GM19238 (cell line): ENCODE measurements at regions not wholly inside any gene's neighbourhood (a gene's known extent, or its start where the extent isn't known, plus 50 kb on each side); places are given as distances from the start of the nearest gene placed in this dataset.

Source experiments
- DNase-seq: peaks from one replicate; pipeline ENCODE4 v3.0.0; 2011; ENCODE audit warnings: low spot score; ENCODE audit not compliant: insufficient read length

DNA sequence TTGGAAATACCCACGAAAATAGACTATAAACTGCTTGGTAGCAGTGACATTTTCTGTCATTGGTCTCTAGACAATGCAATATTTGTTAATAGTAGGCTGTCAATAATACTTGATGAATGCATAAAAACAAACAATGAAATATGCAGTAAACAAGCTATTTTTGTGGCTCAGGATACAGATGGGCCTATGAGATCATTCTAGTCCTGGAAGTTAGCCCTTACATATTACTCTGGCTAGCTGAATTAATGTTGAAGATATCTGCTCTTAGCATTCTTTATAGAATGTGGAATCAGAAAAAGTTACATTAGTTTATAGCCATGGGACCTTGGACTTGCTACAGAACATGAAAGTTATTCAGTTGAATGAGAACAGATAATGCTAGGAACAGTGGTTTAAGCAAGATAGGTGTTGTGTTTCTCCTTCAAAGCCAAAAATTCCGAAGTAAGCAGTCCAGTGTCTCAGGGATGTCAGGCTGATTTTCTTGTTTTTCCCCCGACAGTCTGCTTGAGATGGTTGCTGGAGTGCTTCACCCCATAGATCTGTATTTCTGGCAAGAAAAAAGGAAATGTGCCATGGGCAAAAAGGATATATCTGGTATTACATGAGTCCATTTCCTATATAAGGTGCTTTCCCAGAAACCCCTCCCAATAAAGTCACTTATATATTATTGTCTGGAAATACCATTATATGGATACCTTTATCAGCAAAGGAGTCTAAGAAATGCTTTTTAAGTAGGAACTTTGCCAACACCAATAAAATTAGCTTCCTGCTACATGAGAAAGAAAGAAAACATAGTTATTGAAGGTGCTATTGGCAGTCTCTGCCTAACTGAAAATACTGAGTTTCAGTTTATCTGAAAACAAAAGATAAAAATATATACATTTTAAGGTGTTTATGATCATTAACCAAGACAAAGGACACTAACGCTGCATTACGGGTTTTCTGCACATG, 619.4 kb upstream of the ATP2B1 start:
- no peak for DNase-seq

DNA sequence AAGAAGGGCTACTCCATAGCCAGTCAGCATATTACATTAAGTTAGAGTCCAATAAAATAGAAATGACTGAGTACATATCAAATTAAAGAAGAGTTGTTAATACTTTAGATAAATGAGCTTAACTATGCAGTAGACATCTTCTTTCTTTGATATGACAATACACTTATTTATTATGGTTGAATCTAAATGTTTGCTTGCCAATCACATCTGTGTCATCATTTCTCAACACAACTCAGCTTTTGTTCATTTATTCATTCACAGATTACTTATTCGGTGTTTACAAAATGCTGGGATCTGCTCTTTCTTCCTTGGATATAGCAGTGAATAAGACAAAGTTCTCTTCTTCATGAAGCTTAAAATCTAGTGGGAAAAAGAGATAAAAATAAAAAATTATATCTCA, 614.6 kb upstream of the ATP2B1 start:
- DNase-seq = no peak

DNA sequence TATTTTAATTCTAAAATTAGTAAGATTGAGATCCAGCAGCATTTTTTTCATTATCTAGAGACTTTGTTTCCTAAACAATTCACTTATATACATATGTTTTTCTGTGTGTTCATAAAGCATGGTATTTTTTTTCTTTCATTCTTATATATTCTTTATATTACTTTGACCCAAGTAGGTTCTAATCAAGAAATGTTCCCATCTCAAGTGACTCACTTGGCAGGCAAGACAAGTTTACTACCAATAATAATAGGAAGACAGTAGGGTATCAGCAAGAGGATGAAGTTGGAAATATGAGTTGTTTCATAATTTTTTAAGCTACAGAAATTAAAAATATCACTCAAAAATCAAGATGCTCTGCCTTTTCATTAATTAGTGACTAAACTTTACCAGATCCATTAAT, 613.4 kb upstream of the ATP2B1 start:
- DNase-seq = no peak

DNA sequence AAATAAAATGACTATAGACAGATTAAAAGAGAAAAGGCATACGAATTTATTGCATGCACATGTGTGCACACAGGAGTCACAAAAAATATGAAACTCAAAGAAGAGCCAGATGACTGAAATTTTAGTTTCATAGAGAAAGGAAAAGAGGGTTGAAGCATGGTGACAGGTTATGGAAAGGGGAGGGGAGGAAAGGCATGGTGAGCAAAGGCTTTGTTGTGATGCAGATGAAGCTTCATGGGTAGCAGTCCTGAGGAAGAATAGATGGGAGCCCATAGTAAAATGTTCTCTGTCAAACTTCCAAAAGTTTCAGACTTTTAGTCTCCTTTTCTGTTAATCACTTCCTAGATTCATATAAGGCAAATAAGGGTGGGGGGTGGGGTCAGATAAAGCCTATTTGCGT, 612.7 kb upstream of the ATP2B1 start:
- no peak for DNase-seq

DNA sequence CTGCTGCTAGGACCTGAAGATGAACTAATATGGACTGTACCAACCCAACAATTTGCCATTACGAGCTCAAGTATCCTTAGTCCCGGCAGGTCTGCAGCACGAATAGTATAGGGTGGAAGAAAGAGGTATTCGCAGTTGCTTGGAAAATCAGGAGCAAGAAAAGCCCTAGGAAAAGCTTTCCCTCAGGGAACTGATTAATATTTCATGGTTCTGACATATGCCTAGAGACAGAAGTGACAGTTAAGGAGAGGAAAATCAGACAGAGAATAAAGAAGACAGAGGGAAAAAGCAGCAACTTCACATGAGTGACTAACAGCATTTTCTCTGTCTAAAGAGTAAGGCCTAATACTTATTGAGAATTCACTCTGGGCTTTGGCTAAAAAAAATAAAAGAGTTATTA, 602.9 kb upstream of the ATP2B1 start:
- no peak for DNase-seq

DNA sequence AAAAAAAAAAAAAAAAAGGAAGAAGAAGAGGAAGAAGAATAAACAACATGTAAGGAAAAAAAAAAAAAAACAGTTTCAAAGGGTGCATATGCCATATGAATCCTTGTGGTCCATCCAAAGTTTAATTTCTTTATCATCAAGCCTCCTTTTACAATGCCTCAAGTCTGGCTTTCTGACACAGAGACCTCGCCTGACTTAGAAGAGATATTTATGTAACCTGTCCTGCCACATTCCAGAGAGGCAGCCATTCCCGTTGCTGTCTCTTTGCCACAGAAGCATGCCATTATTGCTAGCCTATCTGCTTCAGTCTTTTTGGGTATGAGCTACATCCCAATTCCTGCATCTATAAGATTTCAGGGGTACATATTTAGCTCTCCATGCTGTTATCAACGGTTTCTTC, 596.7 kb upstream of the ATP2B1 start:
- DNase-seq = no peak

DNA sequence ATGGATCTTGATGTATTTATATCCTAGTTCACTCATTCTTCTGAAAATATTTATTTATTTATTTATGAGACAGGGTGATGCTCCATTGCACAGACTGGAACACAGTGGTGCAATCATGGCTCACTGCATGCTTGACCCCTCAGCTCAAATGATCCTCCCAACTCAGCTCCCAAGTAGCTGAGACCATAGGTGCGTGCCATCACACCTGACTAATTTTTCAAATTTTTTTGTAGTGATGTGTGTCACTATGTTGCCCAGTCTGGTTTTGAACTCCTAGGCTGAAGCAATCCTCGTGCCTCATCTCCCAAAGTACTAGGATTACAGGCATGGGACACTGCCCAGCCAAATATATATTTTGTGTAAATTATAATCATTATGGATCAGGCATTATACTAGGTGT, 595.6 kb upstream of the ATP2B1 start:
- no peak for DNase-seq

DNA sequence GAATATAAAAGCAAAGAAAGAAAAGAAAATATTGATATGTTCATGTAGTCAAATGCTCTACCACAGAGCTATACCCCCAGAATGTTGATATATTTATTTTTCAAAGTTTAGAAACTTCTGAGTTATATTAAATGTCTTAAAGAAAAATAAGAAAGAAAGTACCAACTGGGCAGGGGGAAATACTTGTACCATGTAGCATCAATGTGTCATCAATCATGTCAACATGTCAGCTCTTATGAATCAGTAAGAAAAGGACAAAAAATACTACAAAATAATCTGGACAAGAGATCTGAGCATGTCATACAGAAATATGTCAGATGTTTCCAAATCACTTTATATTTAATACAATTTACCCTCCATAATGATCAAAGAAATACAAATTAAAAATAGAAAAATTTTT, 595.1 kb upstream of the ATP2B1 start:
- no peak for DNase-seq

DNA sequence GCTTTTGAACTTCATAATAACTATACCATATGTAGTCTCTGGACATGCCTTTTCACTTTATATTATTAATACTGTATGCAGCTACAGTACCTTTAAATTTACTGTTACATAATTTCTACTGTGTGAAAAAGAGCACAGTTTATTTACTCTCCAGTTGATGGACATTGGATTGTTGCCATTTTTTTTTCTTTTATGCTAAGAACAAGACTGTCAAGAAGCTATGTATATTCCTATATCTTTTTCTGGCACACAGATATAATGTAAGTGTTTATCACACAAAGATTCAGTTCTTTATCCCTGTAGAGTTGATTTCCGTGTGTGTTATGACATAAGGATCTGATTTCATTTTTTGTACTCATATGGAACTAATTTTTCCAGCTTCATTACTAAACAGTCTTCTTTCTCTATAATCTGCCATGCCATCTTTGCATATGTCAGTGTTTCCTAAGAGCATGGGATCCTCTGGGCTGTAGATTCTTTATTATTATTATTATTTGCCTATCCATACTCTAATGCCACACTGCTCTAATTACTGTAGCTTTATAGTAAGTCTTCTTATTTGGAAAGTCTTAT, 593.0 kb upstream of the ATP2B1 start:
- DNase-seq = no peak

DNA sequence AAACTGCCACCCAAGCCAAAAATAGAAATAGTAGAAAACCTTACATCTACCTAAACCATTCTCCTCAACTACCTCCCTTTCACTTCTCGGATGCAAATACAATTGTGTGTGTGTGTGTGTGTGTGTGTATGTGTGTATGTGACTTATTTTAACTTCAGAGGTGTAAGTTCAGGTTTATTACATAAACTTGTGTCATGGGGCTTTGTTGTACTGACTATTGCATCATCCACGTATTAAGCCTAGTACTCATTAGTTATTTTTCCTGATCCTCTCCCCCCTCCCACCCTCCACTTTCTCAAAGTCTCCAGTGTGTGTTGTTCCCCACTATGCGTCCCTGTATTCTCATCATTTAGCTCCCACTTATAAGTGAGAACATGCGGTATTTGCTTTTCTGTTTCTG, 592.5 kb upstream of the ATP2B1 start:
- DNase-seq = no peak

DNA sequence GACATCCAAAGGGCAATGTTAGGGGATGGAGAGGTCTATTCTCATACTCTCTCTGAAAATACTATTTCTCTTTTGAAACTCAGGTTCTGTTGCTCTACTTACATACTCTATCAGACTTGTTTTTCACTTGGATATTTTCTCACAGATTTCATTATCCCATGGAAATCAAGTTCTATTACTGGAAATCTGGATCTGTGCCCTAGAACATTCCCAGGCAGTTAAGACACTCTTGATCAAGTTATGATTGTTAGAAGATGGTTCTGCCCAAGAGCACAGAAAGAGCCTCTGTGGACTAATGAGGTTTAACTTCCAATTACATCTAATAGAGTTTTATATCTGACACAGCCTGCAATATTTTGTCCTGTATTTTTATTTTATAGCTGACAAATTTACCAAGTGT, 591.0 kb upstream of the ATP2B1 start:
- no peak for DNase-seq

DNA sequence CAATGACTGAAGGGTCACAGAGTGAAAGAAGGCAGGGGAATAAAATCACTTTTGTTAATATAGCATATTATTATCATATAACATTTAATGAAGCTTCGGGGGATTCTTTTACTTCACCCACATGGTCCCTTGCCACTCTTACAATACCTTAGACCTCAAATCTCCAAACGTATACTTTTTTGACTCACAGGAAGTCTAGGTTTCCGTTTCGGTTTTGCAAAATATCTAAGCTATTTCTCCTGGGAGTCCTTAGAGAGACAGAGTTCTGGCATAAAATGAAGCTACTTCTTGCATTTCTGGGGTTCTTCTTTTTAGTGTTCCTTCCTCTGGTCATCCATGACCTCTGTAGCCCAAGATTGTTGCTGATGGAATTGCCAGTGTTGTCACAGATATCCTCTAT, 590.5 kb upstream of the ATP2B1 start:
- DNase-seq = no peak

DNA sequence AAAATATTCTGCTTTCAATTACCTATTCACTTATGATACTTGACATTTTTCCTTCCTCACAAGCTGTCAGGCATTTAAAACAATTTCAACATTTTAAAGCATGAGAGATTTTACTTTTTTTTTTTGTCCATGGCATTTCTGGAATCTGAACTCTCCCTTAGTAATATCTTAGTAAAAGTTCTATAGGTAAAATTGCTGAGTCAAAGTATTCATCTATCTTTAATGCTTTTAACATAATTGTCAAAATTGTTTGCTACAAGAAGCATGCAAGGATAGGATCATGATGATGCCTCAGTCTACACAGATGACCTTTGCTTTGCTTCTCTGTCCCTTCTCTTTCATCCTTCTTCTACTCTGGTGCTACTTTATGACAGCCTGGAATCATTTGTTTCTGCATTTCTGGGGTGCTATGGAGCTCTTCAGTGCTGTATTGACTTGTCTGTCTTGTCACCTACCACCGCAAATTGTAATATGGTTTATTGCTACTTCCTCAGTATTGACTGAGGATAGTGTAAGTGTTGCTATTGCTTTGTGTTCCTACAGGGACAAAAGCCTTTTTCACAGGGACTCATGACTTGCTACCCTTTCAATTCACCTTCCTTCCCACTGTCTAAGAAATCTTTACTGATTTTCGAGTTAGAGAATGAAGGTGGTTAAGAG, 589.8 kb upstream of the ATP2B1 start:
- no peak for DNase-seq

DNA sequence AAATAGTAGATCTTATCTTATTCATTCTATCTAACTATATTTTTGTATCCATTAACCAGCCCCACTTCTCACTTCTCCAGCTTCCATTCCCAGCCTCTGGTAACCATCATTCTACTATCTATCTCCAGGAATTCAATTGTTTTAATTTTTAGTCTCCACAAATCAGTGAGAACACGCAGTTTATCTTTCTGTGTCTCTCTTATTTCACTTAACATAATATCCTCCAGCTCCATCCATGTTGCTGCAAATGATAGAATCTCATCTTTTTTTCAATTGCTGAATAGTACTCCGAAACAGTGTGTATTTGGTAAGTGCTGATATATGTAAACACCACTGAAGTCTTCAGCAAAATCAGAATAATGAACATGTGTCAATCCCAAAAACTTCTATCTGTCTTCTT, 587.2 kb upstream of the ATP2B1 start:
- DNase-seq = no peak

DNA sequence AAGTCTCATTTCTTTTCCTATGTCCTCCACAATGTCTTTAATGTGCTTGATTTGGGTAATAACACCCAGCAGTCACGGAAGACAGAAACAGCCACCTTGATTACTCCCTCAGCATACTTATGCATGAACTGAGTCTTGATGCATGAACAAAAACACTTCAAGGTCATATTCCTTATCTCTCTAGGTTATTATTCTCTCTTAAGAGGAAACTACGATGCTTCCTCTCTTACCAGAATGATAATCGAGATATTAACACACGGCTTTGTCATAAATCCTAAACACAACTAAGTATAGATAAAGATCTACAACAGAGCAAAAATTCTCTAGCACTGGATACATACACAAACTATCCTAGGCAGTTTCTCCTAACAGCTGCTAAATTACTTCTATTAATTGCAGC, 583.5 kb upstream of the ATP2B1 start:
- no peak for DNase-seq

DNA sequence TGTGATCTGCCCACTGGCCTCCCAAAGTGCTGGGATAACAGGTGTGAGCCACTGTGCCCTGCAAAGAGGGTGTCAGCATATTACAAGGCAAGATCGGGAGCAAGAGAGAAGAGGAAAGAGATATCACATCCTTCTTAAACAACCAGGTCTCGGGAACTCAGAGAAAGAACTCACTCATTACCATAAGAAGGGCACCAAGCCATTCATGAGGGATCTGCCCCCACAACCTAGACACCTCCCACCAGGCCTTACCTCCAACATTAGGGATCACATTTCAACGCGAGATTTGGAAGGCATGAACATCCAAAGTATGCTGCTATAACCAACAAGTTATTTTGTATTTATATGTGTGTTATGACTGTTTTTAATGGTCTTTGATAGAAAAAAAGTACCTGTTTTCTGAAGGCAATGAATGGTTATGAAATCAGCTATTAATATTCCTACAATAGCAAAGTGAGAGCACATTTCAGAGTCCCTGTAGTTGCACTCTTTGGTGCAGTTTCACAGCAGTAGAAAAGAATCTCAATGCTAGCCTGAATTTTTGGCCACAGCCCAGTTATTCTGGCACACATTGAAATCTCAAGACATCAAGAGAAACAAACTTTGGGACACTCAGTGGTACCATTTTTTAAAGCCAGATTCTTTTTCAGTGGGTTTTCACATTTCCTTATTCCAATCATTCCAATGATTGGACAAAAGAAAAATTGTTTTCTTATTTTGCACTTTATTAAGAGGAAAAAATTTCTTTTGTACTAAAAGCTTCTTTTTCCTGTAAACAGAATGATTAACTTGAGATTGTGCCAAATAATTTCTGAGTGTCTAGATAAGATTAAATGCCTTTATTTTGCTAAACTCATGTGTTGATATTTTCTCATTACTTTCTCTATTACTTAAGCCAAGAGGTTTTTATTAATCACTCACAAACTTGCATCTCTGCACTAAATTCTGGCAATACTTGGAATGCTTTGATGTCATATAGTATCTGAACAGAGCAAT, 582.6 kb upstream of the ATP2B1 start:
- DNase-seq = no peak

DNA sequence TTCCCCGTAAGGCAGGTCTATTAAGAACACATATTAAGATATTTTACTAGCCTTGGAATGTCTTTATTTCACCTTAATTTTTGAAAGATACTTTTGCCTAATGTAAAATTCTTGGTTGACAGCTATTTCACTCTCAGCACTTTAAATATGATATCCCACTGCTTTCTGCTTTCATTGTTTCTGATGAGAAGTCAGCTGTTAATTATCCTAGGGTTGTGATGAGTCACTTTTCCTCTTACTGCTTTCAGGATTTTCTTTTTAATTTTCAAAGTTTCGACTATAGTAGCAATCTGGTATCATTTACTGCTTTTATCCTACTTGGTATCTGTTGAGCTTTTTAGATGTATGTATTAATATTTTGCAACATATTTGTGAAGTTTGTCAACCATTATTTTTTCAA, 578.9 kb upstream of the ATP2B1 start:
- no peak for DNase-seq

DNA sequence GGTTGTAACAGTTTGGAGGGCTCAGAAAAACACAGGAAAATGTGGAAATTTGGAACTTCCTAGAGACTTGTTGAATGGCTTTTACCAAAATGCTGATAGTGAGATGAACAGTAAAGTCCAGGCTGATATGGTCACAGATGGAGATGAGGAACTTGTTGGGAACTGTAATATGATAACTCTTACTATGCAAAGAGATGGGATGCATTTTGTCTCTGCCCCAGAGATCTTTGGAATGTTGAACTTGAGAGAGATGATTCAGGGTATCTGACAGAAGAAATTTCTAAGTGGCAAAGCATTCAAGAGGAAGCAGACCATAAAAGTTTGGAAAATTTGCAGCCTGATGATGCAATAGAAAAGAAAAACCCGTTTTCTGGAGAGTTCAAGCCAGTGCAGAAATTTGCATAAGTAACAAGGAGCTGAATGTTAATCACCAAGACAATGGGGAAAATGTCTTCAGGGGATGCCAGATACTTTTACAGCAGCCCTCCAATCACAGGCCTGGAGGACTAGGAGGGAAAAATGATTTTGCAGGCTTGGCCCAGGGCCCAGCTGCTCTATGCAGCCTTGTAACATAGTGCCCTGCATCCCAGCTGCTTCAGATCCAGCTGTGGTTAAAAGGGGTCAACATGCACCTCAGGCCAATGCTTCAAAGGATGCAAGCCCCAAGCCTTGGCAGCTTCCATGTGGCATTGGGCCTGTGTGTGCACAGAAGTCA, 572.7 kb upstream of the ATP2B1 start:
- no peak for DNase-seq

DNA sequence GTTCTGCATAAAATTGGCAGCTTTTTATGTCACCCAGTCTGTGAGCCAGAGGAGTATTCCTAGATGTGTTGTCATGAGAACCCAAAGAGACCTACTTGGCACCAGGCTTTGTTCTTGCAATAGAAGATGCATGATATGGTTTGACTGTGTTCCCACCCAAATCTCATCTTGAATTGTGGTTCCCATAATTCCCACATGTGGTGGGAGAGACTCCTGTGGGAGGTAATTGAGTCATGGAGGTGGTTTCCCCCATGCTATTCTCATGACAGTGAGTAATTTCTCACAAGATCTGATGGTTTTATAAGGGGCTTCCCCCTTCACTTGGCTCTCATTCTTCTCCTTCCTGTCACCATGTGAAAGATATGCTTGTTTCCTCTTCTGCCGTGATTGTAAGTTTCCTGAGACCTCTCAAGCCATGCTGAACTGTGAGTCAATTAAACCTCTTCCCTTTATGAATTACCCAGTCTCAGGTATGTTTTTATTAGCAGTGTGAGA, 572.0 kb upstream of the ATP2B1 start:
- no peak for DNase-seq

DNA sequence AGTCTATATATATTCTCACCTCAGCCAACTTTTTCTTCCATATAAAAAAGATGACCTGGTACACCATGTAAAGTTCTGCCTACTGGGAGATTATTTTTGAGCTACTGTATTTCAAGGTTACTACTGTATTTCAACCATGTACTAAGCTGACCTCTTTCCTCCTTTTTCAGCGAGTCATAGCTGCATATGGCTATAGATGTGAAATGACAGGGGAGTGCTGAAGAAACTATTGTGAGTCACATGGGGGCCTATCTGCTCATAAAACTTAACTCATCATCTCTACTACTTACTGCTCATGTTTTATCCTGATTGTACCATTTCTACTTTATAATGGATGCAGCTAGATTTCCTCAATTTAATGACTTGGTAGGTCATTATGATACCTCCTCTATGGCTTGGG, 571.4 kb upstream of the ATP2B1 start:
- no peak for DNase-seq

DNA sequence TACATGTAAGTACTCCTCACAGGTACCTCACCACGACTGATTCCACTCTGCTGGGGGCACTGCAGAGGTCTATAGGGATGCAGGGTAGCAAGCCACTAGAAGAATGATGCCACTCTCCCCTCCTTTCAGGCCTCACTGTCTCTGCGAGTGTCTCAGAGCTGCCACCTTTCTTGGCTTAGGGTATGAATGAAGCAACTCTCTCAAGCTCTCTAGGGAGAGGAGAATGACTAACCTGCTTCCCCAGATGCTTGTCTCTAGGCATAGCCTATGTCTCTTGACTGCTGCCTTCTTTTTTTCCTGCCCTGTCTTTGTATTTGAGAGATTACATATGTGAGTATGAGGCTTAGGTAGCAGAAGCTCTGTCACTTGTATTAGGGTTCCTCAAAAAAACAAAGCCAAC, 566.5 kb upstream of the ATP2B1 start:
- DNase-seq = no peak
